ENCODE measurements at regions not wholly inside any gene's neighbourhood (a gene's known extent, or its start where the extent isn't known, plus 50 kb on each side); places are given as distances from the start of the nearest gene placed in this dataset.

- Histone ChIP-seq H3K4me2 (ENCODE audit: low read depth, low read length) (no peak overlapping the region), H3K9ac (ENCODE audit: insufficient read depth, low read depth, low read length) (no peak overlapping the region), H3K79me2 (ENCODE audit: insufficient read depth, low read length) (no peaks in the 10 kb centered on the region), H3K27ac (ENCODE audit: extremely low read length, insufficient read depth, low read length) (no peak overlapping the region), H3K27me3 (ENCODE audit: control insufficient read depth in 1 of 2, insufficient read depth in 2 of 2, low read length in 2 of 2) (peaks cover 1 to 3% of the 10 kb centered on the region in 2 experiments; a peak in 3 of 5 replicates), H2AFZ (ENCODE audit: low read length) (no peak overlapping the region), H3K4me3 (replicated peaks in 1 of 3; ENCODE audit: insufficient read depth in 1 of 3, low read depth in 2 of 3, low read length in 3 of 3) (no peak overlapping the region), H3K9me3 (ENCODE audit: low read length) (no peaks in the 10 kb centered on the region), H4K20me1 (ENCODE audit: insufficient read depth, low read length) (no peaks in the 10 kb centered on the region), H3K36me3 (replicated peaks in 1 of 2; ENCODE audit: control insufficient read depth in 1 of 2, insufficient read depth in 2 of 2, low read length in 2 of 2) (no peaks in the 10 kb centered on the region), H3K4me1 (ENCODE audit: insufficient read depth, low read length) (peaks cover 8% of the 10 kb centered on the region)
- DNase-seq (ENCODE audit: low spot score) (no peak), FAIRE-seq (no peak), ATAC-seq (no peak)
- POLR2A ChIA-PET: no interaction called here
- no TSS peak for BruUV-seq (replicated peaks)
- intact Hi-C loops (cut with micrococcal nuclease; ENCODE audit: unreplicated experiment) (no loop called here), in situ Hi-C loops (cut with HindIII; ENCODE audit: extremely low pct_ligation_motif_present, low pct_unique_long_range_greater_than_20kb) (loop anchor here (25.0 kb wide), 1 partner anchor 617 kb away; the partner anchor contains the start of gene PLXNC1)
- CTCF ChIA-PET (ENCODE audit: low intra/inter-chr PET ratio, low total read pairs): no interaction called here
- no peak for TF ChIP-seq HNRNPUL1 (IDR thresholded peaks at IDR 0.05; ENCODE audit: low read depth, low read length)
- TF ChIP-seq EHMT2 (IDR thresholded peaks at IDR 0.05; ENCODE audit: borderline replicate concordance, low read depth, low read length): no peak
- TF ChIP-seq ZNF562 (CRISPR knock-in tag; IDR thresholded peaks at IDR 0.05; ENCODE audit: borderline replicate concordance): no peak
- TF ChIP-seq ZBTB10 (CRISPR knock-in tag; IDR thresholded peaks at IDR 0.05; ENCODE audit: borderline replicate concordance): no peak
- no peak for TF ChIP-seq HOMEZ (CRISPR knock-in tag; IDR thresholded peaks at IDR 0.05; ENCODE audit: low read depth)
- TF ChIP-seq CHD4 (IDR thresholded peaks at IDR 0.05; ENCODE audit: borderline replicate concordance, low read length): no peak
- TF ChIP-seq ZNF136 (CRISPR knock-in tag; IDR thresholded peaks at IDR 0.05; ENCODE audit: low read depth): no peak
- TF ChIP-seq ZNF503 (CRISPR knock-in tag; IDR thresholded peaks at IDR 0.05): no peak
- TF ChIP-seq CSRNP2 (CRISPR knock-in tag; conservative IDR thresholded peaks at IDR 0.05; ENCODE audit: low read depth): no peak
- TF ChIP-seq ZNF367 (CRISPR knock-in tag; IDR thresholded peaks at IDR 0.05; ENCODE audit: borderline replicate concordance): no peak
- no peak for TF ChIP-seq KAT7 (CRISPR knock-in tag; IDR thresholded peaks at IDR 0.05; ENCODE audit: borderline replicate concordance)
- no peak for TF ChIP-seq MED1 (CRISPR knock-in tag; IDR thresholded peaks at IDR 0.05)
- no peak for TF ChIP-seq ZNF580 (CRISPR knock-in tag; IDR thresholded peaks at IDR 0.05; ENCODE audit: borderline replicate concordance, low read depth)
- no peak for TF ChIP-seq MLLT10 (CRISPR knock-in tag; IDR thresholded peaks at IDR 0.05)
- TF ChIP-seq ZMYM2 (CRISPR knock-in tag; IDR thresholded peaks at IDR 0.05): no peak
- no peak for TF ChIP-seq ZC3H4 (CRISPR knock-in tag; IDR thresholded peaks at IDR 0.05; ENCODE audit: borderline replicate concordance)
These were observed 104.3 kb upstream of the TMCC3 start for GRCh38 chr12:94754653-94755052.
